GM12892 (cell line): ENCODE measurements at regions not wholly inside any gene's neighbourhood (a gene's known extent, or its start where the extent isn't known, plus 50 kb on each side); places are given as distances from the start of the nearest gene placed in this dataset.

Experiments used
- POLR2A ChIP-seq: IDR thresholded peaks from 2 replicates; pipeline ENCODE4 v1.6.1; 2011; ENCODE audit warnings: low read depth, low read length, control low read depth
- TAF1 ChIP-seq: IDR thresholded peaks from 2 replicates; pipeline ENCODE4 v1.6.1; 2011; ENCODE audit warnings: low read depth, mild to moderate bottlenecking, control low read depth, low read length, borderline replicate concordance

- no peak for TF ChIP-seq POLR2A
- no peak for TF ChIP-seq TAF1
Measured at GRCh38 chr2:76464310-76464709, 753.6 kb upstream of the GCFC2 start.
